HEK293 (cell line): ENCODE measurements at regions not wholly inside any gene's neighbourhood (a gene's known extent, or its start where the extent isn't known, plus 50 kb on each side); places are given as distances from the start of the nearest gene placed in this dataset.

Source experiments
- CTCF ChIA-PET: fragments of 350-600 bp; formaldehyde crosslinking; extraction: SDS; loops from one replicate; lab custom pipeline; 2021; ENCODE audit warnings: antibody characterized with exemption; lab: Yijun Ruan, JAX
- POLR2A ChIA-PET: fragments of 300-600 bp; formaldehyde crosslinking; extraction: SDS; loops from one replicate; lab custom pipeline; 2020; ENCODE audit warnings: antibody characterized with exemption, inconsistent platforms; lab: Yijun Ruan, JAX
- H3K27ac ChIP-seq: fragments of 200-500 bp; sonication (Bioruptor generic); 2 replicates; pipeline ENCODE4 v1.5.1; 2014; ENCODE audit warnings: low read depth, low read length, control low read depth, inconsistent platforms; ENCODE audit errors: extremely low read depth
- H3K36me3 ChIP-seq, 2 experiments: fragments of 200-500 bp in 1 of 2; sonication (Bioruptor generic) in 1 of 2; 1 replicate in 1 of 2; 2 replicates in 1 of 2; pipeline ENCODE4 v1.5.1; 2014 to 2017; ENCODE audit warnings: inconsistent platforms in 2 of 2, low read length in 2 of 2; ENCODE audit not compliant: control insufficient read depth in 2 of 2, insufficient read depth in 1 of 2
- H3K4me1 ChIP-seq: fragments of 200-500 bp; sonication (Bioruptor generic); 2 replicates; pipeline ENCODE4 v1.5.1; 2014; ENCODE audit warnings: mild to moderate bottlenecking, low read length, inconsistent platforms; ENCODE audit not compliant: control insufficient read depth, insufficient read depth
- H3K4me3 ChIP-seq: 2 replicates; pipeline ENCODE4 v1.5.1; 2011; ENCODE audit warnings: low read depth, mild to moderate bottlenecking, control low read depth, low read length, moderate library complexity
- H3K9me3 ChIP-seq: fragments of 200-500 bp; sonication (Bioruptor generic); 2 replicates; pipeline ENCODE4 v1.5.1; 2014; ENCODE audit warnings: low read depth, low read length, inconsistent platforms; ENCODE audit not compliant: control insufficient read depth, insufficient read depth
- GLIS1 ChIP-seq: fragments of 450-650 bp; formaldehyde crosslinking; IDR thresholded peaks from 2 replicates; pipeline ENCODE4 v1.5.1; 2016; ENCODE audit warnings: missing biosample characterization, missing genetic modification characterization
- ZBTB17 ChIP-seq: fragments of 450-650 bp; formaldehyde crosslinking; IDR thresholded peaks from 2 replicates; pipeline ENCODE4 v1.5.1; 2016; ENCODE audit warnings: missing biosample characterization, missing genetic modification characterization
- ZFP37 ChIP-seq: fragments of 450-650 bp; formaldehyde crosslinking; IDR thresholded peaks from 2 replicates; pipeline ENCODE4 v1.5.1; 2016; ENCODE audit warnings: missing biosample characterization, missing genetic modification characterization
- ZFP69B ChIP-seq: fragments of 450-650 bp; formaldehyde crosslinking; IDR thresholded peaks from 2 replicates; pipeline ENCODE4 v1.5.1; 2016; ENCODE audit warnings: missing biosample characterization, missing genetic modification characterization
- ZNF16 ChIP-seq: fragments of 450-650 bp; formaldehyde crosslinking; IDR thresholded peaks from 2 replicates; pipeline ENCODE4 v1.5.1; 2016; ENCODE audit warnings: low read depth, missing biosample characterization, missing genetic modification characterization
- ZNF169 ChIP-seq: fragments of 450-650 bp; formaldehyde crosslinking; IDR thresholded peaks from 2 replicates; pipeline ENCODE4 v1.5.1; 2016; ENCODE audit warnings: missing biosample characterization, missing genetic modification characterization
- ZNF19 ChIP-seq: fragments of 450-650 bp; formaldehyde crosslinking; IDR thresholded peaks from 2 replicates; pipeline ENCODE4; 2016; ENCODE audit warnings: missing biosample characterization, missing genetic modification characterization, low read depth
- ZNF211 ChIP-seq: fragments of 450-650 bp; formaldehyde crosslinking; IDR thresholded peaks from 2 replicates; pipeline ENCODE4 v1.5.1; 2016; ENCODE audit warnings: low read depth, missing biosample characterization, missing genetic modification characterization
- ZNF221 ChIP-seq: fragments of 450-650 bp; formaldehyde crosslinking; IDR thresholded peaks from 2 replicates; pipeline ENCODE4 v1.5.1; 2017; ENCODE audit warnings: missing biosample characterization, missing genetic modification characterization, borderline replicate concordance
- ZNF23 ChIP-seq: fragments of 450-650 bp; formaldehyde crosslinking; IDR thresholded peaks from 2 replicates; pipeline ENCODE4 v1.5.1; 2016; ENCODE audit warnings: missing biosample characterization, missing genetic modification characterization, borderline replicate concordance
- ZNF530 ChIP-seq: fragments of 450-650 bp; formaldehyde crosslinking; IDR thresholded peaks from 2 replicates; pipeline ENCODE4 v1.5.1; 2016; ENCODE audit warnings: low read depth, missing biosample characterization, missing genetic modification characterization
- ZNF585B ChIP-seq: fragments of 450-650 bp; formaldehyde crosslinking; IDR thresholded peaks from 2 replicates; pipeline ENCODE4 v1.5.1; 2016; ENCODE audit warnings: missing biosample characterization, missing genetic modification characterization
- ZNF623 ChIP-seq: fragments of 450-650 bp; formaldehyde crosslinking; IDR thresholded peaks from 2 replicates; pipeline ENCODE4 v1.5.1; 2016; ENCODE audit warnings: missing biosample characterization, missing genetic modification characterization
- ZNF629 ChIP-seq: fragments of 450-650 bp; formaldehyde crosslinking; IDR thresholded peaks from 2 replicates; pipeline ENCODE4 v1.5.1; 2017; ENCODE audit warnings: missing biosample characterization, missing genetic modification characterization
- ZNF654 ChIP-seq: fragments of 450-650 bp; formaldehyde crosslinking; IDR thresholded peaks from 2 replicates; pipeline ENCODE4 v1.5.1; 2016; ENCODE audit warnings: low read depth, missing biosample characterization, missing genetic modification characterization
- ZNF660 ChIP-seq: fragments of 450-650 bp; IDR thresholded peaks from 2 replicates; pipeline ENCODE4 v1.5.1; 2018; ENCODE audit warnings: missing biosample characterization, mild to moderate bottlenecking, missing genetic modification characterization
- ZNF707 ChIP-seq: fragments of 450-650 bp; formaldehyde crosslinking; IDR thresholded peaks from 2 replicates; pipeline ENCODE4 v1.5.1; 2016; ENCODE audit warnings: missing biosample characterization, missing genetic modification characterization
- ZNF747 ChIP-seq: fragments of 450-650 bp; formaldehyde crosslinking; IDR thresholded peaks from 2 replicates; pipeline ENCODE4 v1.5.1; 2016; ENCODE audit warnings: missing biosample characterization, missing genetic modification characterization
- TF ChIP-seq, protein P1 (sequence below): fragments of 450-650 bp; formaldehyde crosslinking; IDR thresholded peaks from 2 replicates; pipeline ENCODE4 v1.5.1; 2016; ENCODE audit warnings: missing biosample characterization, missing genetic modification characterization, borderline replicate concordance
- TF ChIP-seq, protein P2 (sequence below): fragments of 450-650 bp; formaldehyde crosslinking; IDR thresholded peaks from 2 replicates; pipeline ENCODE4 v1.5.1; 2016; ENCODE audit warnings: missing biosample characterization, missing genetic modification characterization

DNA sequence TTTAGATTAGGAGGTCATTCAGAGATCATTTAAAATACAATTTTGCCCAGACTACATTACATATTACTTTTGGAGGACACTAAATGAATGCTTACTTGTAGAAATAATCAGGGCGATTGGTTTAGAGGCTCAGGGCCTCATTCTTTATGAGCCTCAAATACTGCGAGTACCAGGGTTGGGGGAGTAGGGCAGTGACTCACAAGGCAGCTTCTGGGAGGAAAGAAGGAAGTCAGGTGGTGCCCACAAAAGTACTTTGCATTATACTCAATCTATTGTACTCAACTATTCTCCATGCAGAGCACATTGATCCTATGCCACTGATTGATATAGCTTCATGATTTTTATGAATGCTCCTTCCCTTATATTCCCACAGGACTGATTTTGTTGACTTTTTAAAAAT, 166.9 kb downstream of the SOCS6 start:
- ChIA-PET CTCF (interaction anchor here (0.6 to 13.3 kb wide), 14 partner anchors 7 to 286 kb away, joined by 3 to 208 read pairs (median 4); no protein-coding TSS in a partner anchor), POLR2A (no interaction called here)
- Histone ChIP-seq H3K4me1 (no peaks in the 10 kb centered on the region), H3K9me3 (no peaks in the 10 kb centered on the region), H3K36me3 (no peaks in the 10 kb centered on the region), H3K4me3 (no peak overlapping the region), H3K27ac (no peak overlapping the region)
- no peak for TF ChIP-seq ZNF169
- TF ChIP-seq ZFP37, result no peak
- TF ChIP-seq ZNF747 (tag by site-specific recombination), result no peak
- TF ChIP-seq, protein P1, sequence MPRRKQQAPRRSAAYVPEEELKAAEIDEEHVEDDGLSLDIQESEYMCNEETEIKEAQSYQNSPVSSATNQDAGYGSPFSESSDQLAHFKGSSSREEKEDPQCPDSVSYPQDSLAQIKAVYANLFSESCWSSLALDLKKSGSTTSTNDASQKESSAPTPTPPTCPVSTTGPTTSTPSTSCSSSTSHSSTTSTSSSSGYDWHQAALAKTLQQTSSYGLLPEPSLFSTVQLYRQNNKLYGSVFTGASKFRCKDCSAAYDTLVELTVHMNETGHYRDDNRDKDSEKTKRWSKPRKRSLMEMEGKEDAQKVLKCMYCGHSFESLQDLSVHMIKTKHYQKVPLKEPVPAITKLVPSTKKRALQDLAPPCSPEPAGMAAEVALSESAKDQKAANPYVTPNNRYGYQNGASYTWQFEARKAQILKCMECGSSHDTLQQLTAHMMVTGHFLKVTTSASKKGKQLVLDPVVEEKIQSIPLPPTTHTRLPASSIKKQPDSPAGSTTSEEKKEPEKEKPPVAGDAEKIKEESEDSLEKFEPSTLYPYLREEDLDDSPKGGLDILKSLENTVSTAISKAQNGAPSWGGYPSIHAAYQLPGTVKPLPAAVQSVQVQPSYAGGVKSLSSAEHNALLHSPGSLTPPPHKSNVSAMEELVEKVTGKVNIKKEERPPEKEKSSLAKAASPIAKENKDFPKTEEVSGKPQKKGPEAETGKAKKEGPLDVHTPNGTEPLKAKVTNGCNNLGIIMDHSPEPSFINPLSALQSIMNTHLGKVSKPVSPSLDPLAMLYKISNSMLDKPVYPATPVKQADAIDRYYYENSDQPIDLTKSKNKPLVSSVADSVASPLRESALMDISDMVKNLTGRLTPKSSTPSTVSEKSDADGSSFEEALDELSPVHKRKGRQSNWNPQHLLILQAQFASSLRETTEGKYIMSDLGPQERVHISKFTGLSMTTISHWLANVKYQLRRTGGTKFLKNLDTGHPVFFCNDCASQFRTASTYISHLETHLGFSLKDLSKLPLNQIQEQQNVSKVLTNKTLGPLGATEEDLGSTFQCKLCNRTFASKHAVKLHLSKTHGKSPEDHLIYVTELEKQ (tag by site-specific recombination), result no peak
- no peak for TF ChIP-seq ZNF221 (tag by site-specific recombination)
- no peak for TF ChIP-seq ZNF19 (tag by site-specific recombination)
- TF ChIP-seq ZNF530 (tag by site-specific recombination), result no peak

DNA sequence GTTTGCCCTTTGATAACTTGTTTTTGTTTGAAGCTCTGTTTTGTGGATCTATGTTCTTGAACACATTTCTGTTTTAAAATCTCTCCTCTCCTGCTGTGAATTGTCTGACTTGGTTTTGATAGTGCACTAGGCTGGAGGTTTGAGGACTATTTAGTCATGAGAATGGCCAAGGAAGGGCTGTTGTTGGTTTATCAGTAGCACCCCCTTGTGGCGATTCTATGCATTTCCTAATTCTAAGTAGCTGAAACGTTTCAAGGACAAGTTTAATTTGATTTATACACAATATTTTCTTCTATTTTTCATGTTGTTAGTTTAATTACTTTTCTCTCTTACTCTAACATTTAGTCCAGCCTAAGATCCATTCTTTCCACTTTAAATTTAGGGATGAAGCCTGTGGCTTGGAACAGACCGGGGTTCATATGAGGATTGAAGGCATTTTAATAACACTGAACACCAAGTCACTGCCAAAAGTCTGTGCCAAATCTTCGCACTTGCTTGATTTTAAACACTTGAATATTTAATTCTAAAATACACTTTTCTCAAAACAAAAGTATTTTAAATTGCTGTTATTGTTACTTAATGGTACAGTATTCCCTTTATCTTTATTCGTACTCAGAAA, 166.0 kb downstream of the SOCS6 start:
- Histone ChIP-seq H3K4me1 (no peaks in the 10 kb centered on the region), H3K27ac (no peak overlapping the region), H3K36me3 (no peaks in the 10 kb centered on the region), H3K4me3 (no peak overlapping the region), H3K9me3 (no peaks in the 10 kb centered on the region)
- TF ChIP-seq, protein P2, sequence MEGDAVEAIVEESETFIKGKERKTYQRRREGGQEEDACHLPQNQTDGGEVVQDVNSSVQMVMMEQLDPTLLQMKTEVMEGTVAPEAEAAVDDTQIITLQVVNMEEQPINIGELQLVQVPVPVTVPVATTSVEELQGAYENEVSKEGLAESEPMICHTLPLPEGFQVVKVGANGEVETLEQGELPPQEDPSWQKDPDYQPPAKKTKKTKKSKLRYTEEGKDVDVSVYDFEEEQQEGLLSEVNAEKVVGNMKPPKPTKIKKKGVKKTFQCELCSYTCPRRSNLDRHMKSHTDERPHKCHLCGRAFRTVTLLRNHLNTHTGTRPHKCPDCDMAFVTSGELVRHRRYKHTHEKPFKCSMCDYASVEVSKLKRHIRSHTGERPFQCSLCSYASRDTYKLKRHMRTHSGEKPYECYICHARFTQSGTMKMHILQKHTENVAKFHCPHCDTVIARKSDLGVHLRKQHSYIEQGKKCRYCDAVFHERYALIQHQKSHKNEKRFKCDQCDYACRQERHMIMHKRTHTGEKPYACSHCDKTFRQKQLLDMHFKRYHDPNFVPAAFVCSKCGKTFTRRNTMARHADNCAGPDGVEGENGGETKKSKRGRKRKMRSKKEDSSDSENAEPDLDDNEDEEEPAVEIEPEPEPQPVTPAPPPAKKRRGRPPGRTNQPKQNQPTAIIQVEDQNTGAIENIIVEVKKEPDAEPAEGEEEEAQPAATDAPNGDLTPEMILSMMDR, result peak; percentile 56
- TF ChIP-seq ZNF660 (tag by site-specific recombination), result peak; percentile 58; the same call in 1 of the 2 replicates
- TF ChIP-seq GLIS1, result 0 out of 2 replicates have a peak, but pooled peaks have one; percentile 11
- no peak for TF ChIP-seq ZNF623 (tag by site-specific recombination)
- TF ChIP-seq ZFP69B (tag by site-specific recombination), result no peak
- TF ChIP-seq ZNF654, result peak; percentile 65
- POLR2A ChIA-PET, result no interaction called here
- CTCF ChIA-PET, result interaction anchor here (0.6 to 13.3 kb wide), 38 partner anchors 8 to 1605 kb away, joined by 3 to 208 read pairs (median 4); no protein-coding TSS in a partner anchor

DNA sequence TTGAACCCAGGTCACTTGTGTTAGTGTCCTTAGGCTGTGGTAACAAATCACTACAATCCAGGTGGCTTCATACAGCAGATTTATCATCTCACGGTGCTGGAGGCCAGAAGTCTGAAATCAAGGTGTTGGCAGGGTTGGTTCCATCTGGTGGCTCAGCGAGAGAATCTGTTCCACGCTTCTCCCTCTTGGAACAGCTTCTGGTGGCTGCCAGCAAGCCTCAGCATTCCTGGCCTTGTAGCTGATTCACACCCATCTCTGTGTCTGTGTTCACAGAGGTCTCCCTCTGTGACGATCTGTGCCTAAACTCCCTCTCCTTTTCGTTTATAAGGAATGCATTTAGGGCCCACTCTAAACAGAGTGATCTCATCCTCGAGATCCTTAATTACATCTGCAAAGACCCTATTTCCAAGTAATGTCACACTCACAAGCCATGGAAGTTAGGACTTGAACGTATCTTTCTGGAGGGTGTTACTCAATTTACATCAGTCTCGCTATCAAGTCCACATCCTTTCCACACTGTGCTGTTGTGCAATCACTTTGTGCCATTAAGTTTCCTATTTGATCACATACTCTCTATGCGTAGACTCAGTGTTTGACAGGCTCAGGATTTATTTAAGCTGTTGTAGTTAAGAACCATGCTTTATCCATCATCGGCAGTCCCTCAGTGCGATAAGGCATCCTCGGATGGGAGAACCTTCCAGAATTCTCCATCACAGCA, 164.4 kb downstream of the SOCS6 start:
- Histone ChIP-seq H3K27ac (no peak overlapping the region), H3K4me3 (no peak overlapping the region), H3K9me3 (no peaks in the 10 kb centered on the region), H3K36me3 (no peaks in the 10 kb centered on the region), H3K4me1 (no peaks in the 10 kb centered on the region)
- CTCF ChIA-PET, result interaction anchor here (0.6 to 13.3 kb wide), 14 partner anchors 10 to 692 kb away, joined by 3 to 208 read pairs (median 8); no protein-coding TSS in a partner anchor
- TF ChIP-seq ZNF23 (tag by site-specific recombination) (no peak), ZNF211 (tag by site-specific recombination) (no peak), ZNF16 (no peak), ZBTB17 (tag by site-specific recombination) (no peak), ZNF707 (tag by site-specific recombination) (no peak), ZNF629 (tag by site-specific recombination) (no peak), ZNF585B (tag by site-specific recombination) (no peak)
- POLR2A ChIA-PET, result interaction anchor here (0.6 kb wide), 1 partner anchor 386 kb away, joined by 5 read pairs; no protein-coding TSS in a partner anchor
